H1 (cell line): ENCODE measurements at regions not wholly inside any gene's neighbourhood (a gene's known extent, or its start where the extent isn't known, plus 50 kb on each side); places are given as distances from the start of the nearest gene placed in this dataset.

Experiments used
- CTCF ChIA-PET: fragments of 300-600 bp; sonication (Branson Sonifier 250); formaldehyde crosslinking; loops from one replicate; lab custom pipeline; 2021; ENCODE audit not compliant: partially characterized antibody; lab: Charles Lee
- POLR2A ChIA-PET: fragments of 300-600 bp; sonication (Branson Sonifier 250); formaldehyde crosslinking; loops from one replicate; lab custom pipeline; 2021; ENCODE audit warnings: inconsistent platforms; ENCODE audit not compliant: partially characterized antibody; lab: Charles Lee
- DNase-seq, 2 experiments: peaks; one replicate each; pipeline versions ENCODE4 v3.0.0 to v3.0.0-alpha.2; 2010 to 2022; ENCODE audit warnings: low spot score in 2 of 2, low read depth in 1 of 2, mixed read lengths in 1 of 2
- FAIRE-seq: peaks from 2 replicates; lab custom pipeline; 2011; peaks lifted over from hg19 to GRCh38; lab: Jason Lieb, UNC
- H2AFZ ChIP-seq: 2 replicates; pipeline ENCODE4 v1.8.1; 2012; ENCODE audit warnings: low read length, inconsistent platforms
- H2AK5ac ChIP-seq: 2 replicates; pipeline ENCODE4 v1.6.1; 2013; ENCODE audit warnings: low read depth, low read length
- H2BK120ac ChIP-seq: replicated peaks from 2 replicates; pipeline ENCODE3; 2013; ENCODE audit warnings: low read depth, low read length, inconsistent platforms
- H2BK12ac ChIP-seq: 2 replicates; pipeline ENCODE4 v1.6.1; 2013; ENCODE audit warnings: low read depth, low read length
- H2BK15ac ChIP-seq: 2 replicates; pipeline ENCODE4 v1.6.1; 2013; ENCODE audit warnings: low read length
- H2BK20ac ChIP-seq: 2 replicates; pipeline ENCODE4 v1.6.1; 2013; ENCODE audit warnings: low read length
- H2BK5ac ChIP-seq: 2 replicates; pipeline ENCODE4 v1.6.1; 2013; ENCODE audit warnings: low read depth, low read length
- H3K14ac ChIP-seq: 2 replicates; pipeline ENCODE4 v1.6.1; 2013; ENCODE audit warnings: inconsistent platforms; ENCODE audit not compliant: insufficient read length
- H3K18ac ChIP-seq: 2 replicates; pipeline ENCODE4 v1.6.1; 2013; ENCODE audit warnings: low read length; ENCODE audit errors: extremely low read depth
- H3K23ac ChIP-seq: 2 replicates; pipeline ENCODE4 v1.6.1; 2013; ENCODE audit warnings: inconsistent platforms; ENCODE audit not compliant: insufficient read length
- H3K23me2 ChIP-seq: 2 replicates; pipeline ENCODE4 v1.6.1; 2013; ENCODE audit warnings: low read depth, low read length
- H3K27ac ChIP-seq: 2 replicates; pipeline ENCODE4 v1.6.1; 2011; ENCODE audit warnings: low read depth, low read length, inconsistent platforms
- H3K27me3 ChIP-seq, 4 experiments: replicated peaks in 1 of 4; 1 replicate in 1 of 4; 2 replicates in 3 of 4; pipeline versions ENCODE4 v1.6.1 to v1.8.1; 2011 to 2013; ENCODE audit warnings: low read length in 3 of 4, mild to moderate bottlenecking in 3 of 4, inconsistent platforms in 2 of 4, mixed read lengths in 2 of 4, moderate library complexity in 1 of 4; ENCODE audit not compliant: control insufficient read depth in 3 of 4, insufficient read depth in 3 of 4; ENCODE audit errors: extremely low read depth in 1 of 4
- H3K36me3 ChIP-seq, 4 experiments: 2 replicates each; pipeline versions ENCODE4 v1.6.1 to v1.8.1; 2011 to 2013; ENCODE audit warnings: mild to moderate bottlenecking in 4 of 4, low read length in 3 of 4, moderate library complexity in 2 of 4, control low read depth in 1 of 4, inconsistent platforms in 1 of 4; ENCODE audit not compliant: insufficient read depth in 4 of 4, control insufficient read depth in 2 of 4
- H3K4ac ChIP-seq: replicated peaks from 2 replicates; pipeline ENCODE3; 2013; ENCODE audit warnings: low read length, low read depth, mixed read lengths, inconsistent platforms; ENCODE audit not compliant: insufficient read length
- H3K4me1 ChIP-seq, 4 experiments: replicated peaks in 1 of 4; 1 replicate in 1 of 4; 2 replicates in 3 of 4; pipeline versions ENCODE4 v1.6.1 to v1.8.1; 2011 to 2013; ENCODE audit warnings: low read length in 3 of 4, inconsistent platforms in 2 of 4, mixed read lengths in 1 of 4; ENCODE audit not compliant: insufficient read depth in 4 of 4, control insufficient read depth in 3 of 4
- H3K4me2 ChIP-seq, 2 experiments: 2 replicates each; pipeline versions ENCODE4 v1.6.1 to v1.8.1; 2011 to 2013; ENCODE audit warnings: low read depth in 2 of 2, low read length in 2 of 2, control low read depth in 1 of 2, inconsistent platforms in 1 of 2, mild to moderate bottlenecking in 1 of 2; ENCODE audit not compliant: insufficient read depth in 1 of 2
- H3K4me3 ChIP-seq, 4 experiments: fragments of 200-600, 300-600 bp in 1 of 4; sonication (generic), shearing (Covaris generic), sonication (Bioruptor Twin) in 1 of 4; 2 replicates each; pipeline versions ENCODE4 v1.5.1 to v1.8.1; 2011 to 2016; ENCODE audit warnings: low read length in 4 of 4, low read depth in 3 of 4, control low read depth in 2 of 4, inconsistent platforms in 2 of 4, mild to moderate bottlenecking in 2 of 4, mixed read lengths in 1 of 4, moderate library complexity in 1 of 4; ENCODE audit not compliant: insufficient read depth in 2 of 4; ENCODE audit errors: extremely low read depth in 1 of 4
- H3K56ac ChIP-seq: replicated peaks from 2 replicates; pipeline ENCODE3; 2013; ENCODE audit warnings: low read depth, mild to moderate bottlenecking, mixed read lengths, low read length, inconsistent platforms; ENCODE audit not compliant: insufficient read length
- H3K79me1 ChIP-seq: 2 replicates; pipeline ENCODE4 v1.6.1; 2013; ENCODE audit warnings: low read depth, low read length, control low read depth
- H3K79me2 ChIP-seq, 2 experiments: 2 replicates each; pipeline versions ENCODE4 v1.6.1 to v1.8.1; 2012 to 2013; ENCODE audit warnings: low read length in 2 of 2, mild to moderate bottlenecking in 2 of 2, inconsistent platforms in 1 of 2; ENCODE audit not compliant: insufficient read depth in 2 of 2, control insufficient read depth in 1 of 2
- H3K9ac ChIP-seq, 4 experiments: replicated peaks in 1 of 4; 1 replicate in 1 of 4; 2 replicates in 3 of 4; pipeline versions ENCODE4 v1.6.1 to v1.8.1; 2011 to 2013; ENCODE audit warnings: low read depth in 3 of 4, low read length in 3 of 4, control low read depth in 2 of 4, mild to moderate bottlenecking in 2 of 4, moderate library complexity in 2 of 4, inconsistent platforms in 1 of 4; ENCODE audit errors: extremely low read depth in 1 of 4
- H3K9me3 ChIP-seq, 2 experiments: 2 replicates each; pipeline versions ENCODE4 v1.6.1 to v1.8.1; 2012 to 2013; ENCODE audit warnings: mild to moderate bottlenecking in 2 of 2, moderate library complexity in 2 of 2, control low read depth in 1 of 2, inconsistent platforms in 1 of 2, low read depth in 1 of 2, low read length in 1 of 2, mixed read lengths in 1 of 2; ENCODE audit not compliant: insufficient read depth in 2 of 2
- H4K20me1 ChIP-seq, 2 experiments: replicated peaks in 1 of 2; 2 replicates each; pipeline versions ENCODE3 to v1.8.1; 2011 to 2013; ENCODE audit warnings: inconsistent platforms in 2 of 2, low read length in 2 of 2, mild to moderate bottlenecking in 1 of 2; ENCODE audit not compliant: insufficient read depth in 2 of 2, control insufficient read depth in 1 of 2
- H4K5ac ChIP-seq: 2 replicates; pipeline ENCODE4 v1.6.1; 2013; ENCODE audit warnings: low read length, low read depth, mixed read lengths, inconsistent platforms; ENCODE audit not compliant: insufficient read length
- H4K8ac ChIP-seq: 2 replicates; pipeline ENCODE4 v1.8.0; 2013; ENCODE audit warnings: mild to moderate bottlenecking, moderate library complexity, low read length, inconsistent platforms; ENCODE audit not compliant: insufficient read depth; ENCODE audit errors: extremely low read depth
- H4K91ac ChIP-seq: replicated peaks from 2 replicates; pipeline ENCODE3; 2013; ENCODE audit warnings: low read length, mixed read lengths, inconsistent platforms; ENCODE audit not compliant: insufficient read length
- E2F6 ChIP-seq: IDR thresholded peaks from 2 replicates; pipeline ENCODE4 v1.6.1; 2012; ENCODE audit warnings: inconsistent platforms
- FOSL1 ChIP-seq: IDR thresholded peaks from 2 replicates; pipeline ENCODE4 v1.6.1; 2011; ENCODE audit warnings: mild to moderate bottlenecking, low read depth, low read length, moderate library complexity; ENCODE audit not compliant: insufficient read depth
- KDM5A ChIP-seq: fragments of 200-600 bp; IDR thresholded peaks from 2 replicates; pipeline ENCODE4 v1.7.1; 2012; ENCODE audit warnings: mild to moderate bottlenecking, low read length, inconsistent platforms, mixed read lengths
- MAX ChIP-seq: IDR thresholded peaks from 2 replicates; pipeline ENCODE4 v1.6.1; 2012; ENCODE audit warnings: inconsistent platforms
- PHF8 ChIP-seq: fragments of 200-600 bp; sonication (generic); conservative IDR thresholded peaks from 2 replicates; pipeline ENCODE4 v1.7.1; 2012; ENCODE audit warnings: low read depth, mild to moderate bottlenecking, inconsistent platforms, low read length, moderate library complexity
- POLR2A ChIP-seq, 2 experiments: IDR thresholded peaks; 1 replicate in 1 of 2; 2 replicates in 1 of 2; pipeline ENCODE4 v1.6.1; 2011; ENCODE audit warnings: low read depth in 2 of 2, low read length in 2 of 2, mild to moderate bottlenecking in 2 of 2; ENCODE audit errors: control extremely low read depth in 1 of 2
- YY1 ChIP-seq: IDR thresholded peaks from 2 replicates; pipeline ENCODE4 v1.6.1; 2011; ENCODE audit warnings: low read depth, mild to moderate bottlenecking, low read length
- WGBS, 2 experiments: shearing (Covaris generic) in 1 of 2; methylation state at CpG; one replicate each; pipeline versions ENCODE4 v1.1.6 to v1.1.7; 2013 to 2015; ENCODE audit warnings: low lambda C conversion rate in 2 of 2, mixed read lengths in 2 of 2, inconsistent platforms in 1 of 2, low coverage in 1 of 2, missing lambda C conversion rate in 1 of 2; ENCODE audit not compliant: insufficient replicate concordance in 2 of 2, insufficient coverage in 1 of 2, insufficient read length in 1 of 2; ENCODE audit errors: extremely low coverage in 1 of 2, missing lambda C conversion rate in 1 of 2; 5-methylcytosine and 5-hydroxymethylcytosine counted together

GRCh38 chr1:238343852-238344251, 453.1 kb upstream of the ZP4 start:
- Histone ChIP-seq H3K36me3 (no peaks in the 10 kb centered on the region), H4K20me1 (no peaks in the 10 kb centered on the region), H2AK5ac (no peak overlapping the region), H3K4me1 (no peaks in the 10 kb centered on the region), H2BK120ac (no peak overlapping the region), H3K4me2 (no peak overlapping the region), H3K9me3 (no peaks in the 10 kb centered on the region), H3K56ac (no peak overlapping the region)
- no peak for DNase-seq
- no peak for FAIRE-seq
- TF ChIP-seq PHF8 (no peak), E2F6 (no peak), YY1 (no peak), MAX (no peak), KDM5A (no peak), POLR2A (IDR thresholded peaks at IDR 0.05; ENCODE audit: control extremely low read depth in 1 of 2, low read depth in 2 of 2, low read length in 2 of 2) (no peak), FOSL1 (no peak)
- TF ChIP-seq, all 59 proteins: peak for 0
- Histone ChIP-seq H3K23ac (no peak overlapping the region), H3K18ac (no peak overlapping the region), H3K9ac (no peak overlapping the region), H2BK12ac (no peak overlapping the region), H3K79me1 (no peaks in the 10 kb centered on the region), H3K4me3 (no peak overlapping the region), H3K4ac (no peak overlapping the region), H2BK20ac (no peak overlapping the region), H4K5ac (no peak overlapping the region), H2BK15ac (no peak overlapping the region), H2AFZ (no peak overlapping the region), H3K27ac (no peak overlapping the region), H3K27me3 (no peaks in the 10 kb centered on the region), H3K79me2 (no peaks in the 10 kb centered on the region), H4K91ac (no peak overlapping the region), H3K14ac (no peak overlapping the region), H2BK5ac (no peak overlapping the region), H4K8ac (no peak overlapping the region), H3K23me2 (no peaks in the 10 kb centered on the region)
- ChIA-PET POLR2A (no interaction called here), CTCF (no interaction called here)
- WGBS, 2 experiments: 88% methylated on average over 3 of the region's 3 CpGs; no CpG with 5 or more reads in 1 of the 2 experiments
